HG03354 (cell line): ENCODE measurements at regions not wholly inside any gene's neighbourhood (a gene's known extent, or its start where the extent isn't known, plus 50 kb on each side); places are given as distances from the start of the nearest gene placed in this dataset.

Source experiments
- ATAC-seq: cut with Tn5 transposase; IDR thresholded peaks from one replicate; pipeline ENCODE4 v1.9.1; 2021; ENCODE audit warnings: mild to moderate bottlenecking; ENCODE audit not compliant: unreplicated experiment, poor library complexity, severe bottlenecking

DNA sequence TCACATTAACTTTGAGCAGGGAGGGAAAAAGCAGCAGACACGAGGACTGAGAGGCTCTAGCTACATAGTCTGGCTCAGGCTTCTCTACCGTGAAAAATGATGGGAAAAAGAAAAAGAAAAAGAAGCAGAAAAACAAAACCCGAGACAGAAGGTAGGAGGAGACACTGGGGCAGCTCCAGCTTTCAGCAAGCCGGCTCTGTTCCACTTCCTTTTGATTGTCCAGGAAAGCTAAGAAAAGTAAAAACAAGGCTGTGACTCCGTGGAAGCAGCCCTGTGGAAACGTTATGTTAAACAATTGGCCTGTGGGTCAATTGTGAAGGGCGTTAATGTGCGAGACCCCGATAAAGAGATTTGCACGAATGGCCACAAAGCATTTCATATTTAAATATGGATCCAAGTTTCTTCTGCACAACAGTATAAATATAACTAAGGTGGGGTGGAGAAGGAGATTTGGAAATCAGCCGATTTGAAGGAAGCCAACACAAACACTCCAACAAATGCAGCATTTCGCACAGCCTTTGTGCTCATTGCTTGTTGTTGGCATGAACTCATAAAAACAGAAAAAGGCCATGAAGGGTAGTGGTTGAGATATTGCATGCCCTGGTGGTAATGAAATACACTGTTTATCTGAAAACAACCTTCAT is 236.9 kb upstream of the JAG1 start:
- ATAC-seq: no peak

DNA sequence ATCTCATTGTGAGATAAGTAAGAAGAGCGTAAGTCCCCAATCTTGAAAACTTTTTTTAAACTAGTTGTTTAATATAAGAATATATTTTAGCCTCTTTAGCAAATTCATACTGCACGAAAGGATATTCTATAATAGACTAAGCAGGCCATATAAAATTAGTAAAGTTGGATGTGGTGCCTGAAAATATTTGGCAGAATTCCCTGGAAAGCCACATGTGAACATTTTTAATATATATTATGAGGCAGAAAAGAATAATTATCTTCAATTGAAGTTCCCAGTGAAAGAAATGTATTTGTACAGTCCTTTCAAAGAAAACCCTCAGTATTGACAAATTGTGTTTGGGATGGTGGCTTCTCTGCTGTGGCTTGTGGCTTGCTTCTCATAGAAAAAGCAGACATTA is 237.5 kb upstream of the JAG1 start:
- ATAC-seq: no peak

DNA sequence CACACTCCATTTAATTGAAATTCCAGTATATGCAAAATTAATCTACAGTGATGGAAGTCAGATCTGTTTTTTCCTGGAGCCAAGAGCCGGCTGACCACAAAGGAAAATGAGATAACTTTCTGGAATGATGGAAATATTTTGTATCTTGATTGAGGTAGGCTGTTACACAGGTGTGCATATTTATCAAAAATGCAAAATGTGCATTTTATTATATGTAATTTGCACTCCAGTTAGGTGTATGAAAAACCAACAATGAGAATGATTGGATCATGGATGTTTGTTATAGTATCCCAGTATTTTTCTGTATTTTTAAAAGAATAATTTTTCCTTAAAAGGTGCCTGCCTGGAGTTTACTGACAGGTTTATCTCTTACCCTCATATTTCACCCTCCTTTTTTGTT is 242.0 kb upstream of the JAG1 start:
- ATAC-seq: no peak

DNA sequence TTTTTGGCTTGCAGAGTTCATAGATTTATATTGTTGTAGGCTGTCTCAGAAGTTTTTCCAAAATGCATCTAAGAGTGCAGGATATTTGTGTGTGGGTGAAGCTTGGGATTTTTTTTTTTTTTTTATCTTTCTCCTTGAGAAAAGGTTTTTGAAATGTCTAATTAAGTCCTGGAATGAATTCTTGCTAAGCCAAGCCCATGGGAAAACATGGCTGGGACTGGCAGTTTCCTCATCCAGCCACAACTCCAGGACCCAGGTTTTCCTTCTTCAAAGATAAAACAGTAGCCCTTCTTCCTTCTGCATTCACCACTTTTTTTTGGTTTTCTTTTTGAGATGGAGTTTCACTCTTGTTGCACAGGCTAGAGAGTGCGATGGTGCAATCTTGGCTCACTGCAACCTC is 242.5 kb upstream of the JAG1 start:
- ATAC-seq: no peak

DNA sequence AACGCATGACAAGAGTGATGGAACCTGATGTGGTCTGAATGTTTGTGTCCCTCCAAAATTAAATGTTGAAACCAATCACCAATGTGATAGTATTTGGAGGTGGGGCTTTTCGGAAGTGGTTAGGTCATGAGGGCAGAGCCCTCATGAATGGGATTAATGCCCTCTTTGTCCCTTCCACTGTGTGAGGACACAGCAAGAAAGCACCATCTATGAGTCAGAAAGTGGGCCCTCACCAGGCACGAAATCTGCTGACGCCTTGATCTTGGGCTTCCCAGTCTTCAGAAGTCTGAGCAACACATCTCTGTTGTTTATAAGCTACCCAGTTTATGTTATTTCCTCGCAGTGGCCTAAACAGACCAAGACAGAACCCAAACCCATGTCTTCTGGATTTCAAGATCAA is 244.0 kb upstream of the JAG1 start:
- ATAC-seq: no peak

DNA sequence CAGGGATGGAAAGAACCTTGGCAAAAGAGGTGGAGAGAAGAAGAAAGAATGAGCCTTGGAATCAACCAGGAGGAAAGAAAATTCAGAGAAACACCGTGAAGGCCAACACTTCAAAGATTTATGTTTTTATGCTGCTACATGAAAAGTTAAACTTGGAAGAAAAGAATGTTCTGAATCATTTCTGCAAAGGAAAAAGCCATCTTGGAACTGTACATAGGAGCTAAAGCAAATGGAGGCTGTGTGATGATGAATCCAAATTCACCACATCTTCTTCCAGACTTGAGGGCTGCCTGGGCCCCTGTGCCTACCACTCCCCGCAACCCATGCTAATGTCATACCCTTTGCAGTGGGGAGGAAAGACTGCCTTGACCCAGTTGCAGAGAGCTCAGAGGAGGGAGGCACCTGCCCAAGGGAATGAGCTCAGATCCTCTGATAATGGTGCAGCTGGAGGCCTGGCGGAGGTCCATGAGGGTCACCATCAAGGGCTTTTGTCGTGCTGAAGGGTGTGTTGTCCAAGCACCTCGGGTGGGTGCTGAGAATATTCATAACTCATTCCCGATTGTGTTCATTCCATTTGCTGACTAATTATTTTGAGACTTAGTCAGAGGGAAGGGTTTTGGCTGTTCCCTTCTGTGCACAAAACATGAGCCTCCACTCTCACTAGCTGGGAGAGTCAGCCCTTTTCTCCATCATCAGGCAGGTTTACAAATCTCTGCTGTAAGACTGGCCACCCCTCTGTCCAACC is 245.8 kb upstream of the JAG1 start:
- ATAC-seq: no peak

DNA sequence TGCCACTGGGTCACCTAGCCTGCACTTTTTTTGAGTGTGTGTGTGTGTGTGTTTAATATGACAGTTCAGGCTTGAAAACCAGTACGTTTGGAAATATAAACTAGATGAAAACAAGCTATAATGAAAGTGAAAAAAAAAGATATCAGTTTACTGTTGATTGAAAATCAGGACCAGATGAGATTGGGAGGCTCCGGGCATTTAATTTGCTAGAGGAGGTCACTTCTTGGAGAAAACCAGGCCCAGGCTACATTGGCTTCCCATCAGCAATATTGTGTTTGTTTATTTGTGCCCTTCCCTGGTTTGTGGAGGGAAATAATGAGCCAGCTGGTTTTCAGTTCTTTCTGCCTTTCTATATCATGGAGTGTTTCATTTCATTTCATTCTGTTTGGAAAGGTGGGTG is 246.6 kb upstream of the JAG1 start:
- ATAC-seq: no peak

DNA sequence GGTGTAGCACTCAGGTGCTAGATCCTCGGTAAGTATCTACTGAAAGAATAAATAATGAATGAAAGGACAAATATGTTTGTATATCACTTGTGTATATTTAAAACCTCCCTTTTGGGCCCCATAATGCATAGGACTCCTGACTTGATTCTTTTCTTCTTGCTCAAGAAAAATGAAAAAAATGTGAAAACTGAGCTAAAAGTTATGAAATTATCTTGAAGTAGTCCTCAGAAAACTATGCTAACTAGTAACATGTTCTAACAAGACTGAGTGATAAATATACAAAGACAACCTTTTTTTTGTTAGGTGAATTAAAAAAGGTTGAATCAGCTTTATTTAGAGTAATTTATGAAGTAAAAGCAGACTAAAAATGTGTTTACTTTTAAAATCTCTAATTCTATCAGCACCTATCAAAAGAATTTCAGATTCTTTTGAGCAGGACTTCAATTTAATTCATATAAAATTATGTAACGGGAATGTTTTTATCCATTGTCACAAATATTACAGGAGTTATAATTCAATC is 247.8 kb upstream of the JAG1 start:
- ATAC-seq: no peak

DNA sequence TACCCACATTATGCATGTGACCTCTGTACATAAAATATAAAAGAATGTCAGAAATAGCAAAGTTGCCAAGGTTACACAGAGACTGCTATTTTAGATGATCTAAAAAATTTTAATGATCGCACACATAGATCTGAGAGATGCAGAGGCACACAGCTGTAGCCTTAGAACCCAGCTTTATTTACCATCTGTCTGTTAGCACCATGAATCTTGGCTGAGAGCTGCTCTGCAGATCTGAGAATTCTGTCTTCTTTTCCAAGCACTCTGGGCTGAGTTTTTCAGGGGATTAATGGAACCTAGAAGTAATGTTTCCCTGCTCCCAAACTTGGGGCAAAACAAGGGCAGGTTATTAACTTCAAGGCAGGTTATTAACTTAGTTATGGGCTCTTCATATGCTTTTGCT is 248.7 kb upstream of the JAG1 start:
- no peak for ATAC-seq

DNA sequence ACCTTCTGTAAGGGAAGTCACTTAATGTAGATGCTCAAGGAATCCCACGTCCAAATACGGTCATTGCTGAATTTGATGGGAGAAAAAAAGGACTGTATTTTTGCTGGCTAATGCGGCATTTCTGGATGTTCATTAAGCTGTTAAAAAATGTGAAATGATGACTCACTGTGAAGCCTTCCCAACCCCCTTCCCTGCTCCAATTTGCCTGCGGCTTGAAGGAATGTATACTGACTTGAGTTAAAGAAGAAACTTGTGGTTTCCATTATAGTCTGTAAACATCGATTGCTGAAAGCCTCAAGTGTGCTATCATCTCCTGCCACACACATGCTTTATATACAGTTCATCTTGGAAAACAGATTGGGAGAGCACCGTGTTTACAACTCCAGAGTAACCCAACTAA is 249.1 kb upstream of the JAG1 start:
- no peak for ATAC-seq

DNA sequence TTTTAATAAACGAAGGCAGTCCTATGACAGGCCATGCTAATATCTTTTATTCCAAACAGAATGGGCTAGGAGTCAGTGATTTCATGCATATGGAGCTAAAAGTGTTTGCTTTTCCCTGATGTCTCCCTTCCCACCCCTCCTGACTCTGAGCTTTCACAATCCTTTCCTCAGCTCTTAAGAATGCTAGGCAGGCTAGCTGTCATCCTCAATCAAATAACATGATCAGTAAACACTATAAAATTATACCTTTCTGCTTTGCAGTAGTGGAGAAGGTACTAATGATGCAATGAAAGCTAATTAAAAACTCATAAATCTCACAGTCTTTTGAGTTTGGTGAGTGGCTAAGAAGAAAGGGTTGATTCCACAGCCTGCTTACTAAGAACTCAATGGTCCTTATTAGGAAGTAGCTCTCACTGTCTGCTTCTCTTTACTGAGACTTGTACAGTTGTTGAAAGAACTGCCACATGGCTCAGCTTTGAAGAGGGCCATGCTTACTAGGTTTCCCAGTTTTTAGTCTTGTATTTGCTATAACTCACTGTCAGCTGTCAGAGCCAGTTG is 250.9 kb upstream of the JAG1 start:
- no peak for ATAC-seq

DNA sequence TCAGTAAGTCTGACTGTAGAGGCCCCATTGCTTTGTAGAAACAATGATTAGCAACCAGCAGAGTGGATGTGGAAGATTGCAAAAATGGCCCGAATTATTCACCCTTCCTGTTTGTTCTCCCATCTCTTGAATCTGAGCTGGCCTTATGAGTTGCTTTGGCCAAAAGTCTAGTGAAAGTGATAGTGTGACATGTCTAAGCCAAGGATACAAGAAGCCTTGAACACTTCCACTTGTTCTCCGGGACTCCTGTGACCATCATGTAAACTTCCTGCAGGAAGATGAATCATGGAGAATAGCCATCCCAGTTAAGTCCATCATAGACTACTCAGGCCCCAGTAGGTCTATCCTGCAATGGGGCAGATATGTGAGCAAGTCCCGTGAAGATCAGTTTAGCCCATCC is 252.0 kb upstream of the JAG1 start:
- no peak for ATAC-seq

DNA sequence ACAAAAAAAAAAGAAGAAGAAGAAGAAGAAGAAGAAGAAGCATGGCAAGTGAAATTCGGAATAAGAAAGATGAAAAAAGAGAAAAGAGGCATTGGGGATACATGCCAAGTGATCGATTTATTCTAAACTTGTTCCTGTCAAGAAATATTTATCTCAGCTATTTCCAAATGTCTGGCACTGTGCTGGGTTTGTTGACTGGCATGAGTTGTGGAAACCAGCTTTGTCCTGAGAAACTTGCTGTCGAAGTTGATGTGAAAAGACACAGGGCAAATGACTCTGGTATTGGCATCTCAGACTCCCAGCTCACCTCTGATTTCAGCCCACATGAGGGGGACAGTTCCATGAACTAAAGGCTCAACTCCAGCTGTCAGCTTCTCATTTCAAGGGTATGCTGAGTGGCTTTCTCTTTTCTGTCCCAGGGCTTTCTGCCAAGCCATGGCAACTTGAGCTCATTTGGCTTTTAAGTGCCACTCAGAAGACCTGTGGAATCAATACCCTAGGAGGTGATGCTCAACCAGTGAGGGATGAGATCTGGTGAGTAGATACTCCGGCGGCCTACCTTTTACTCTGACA is 253.3 kb upstream of the JAG1 start:
- no peak for ATAC-seq

DNA sequence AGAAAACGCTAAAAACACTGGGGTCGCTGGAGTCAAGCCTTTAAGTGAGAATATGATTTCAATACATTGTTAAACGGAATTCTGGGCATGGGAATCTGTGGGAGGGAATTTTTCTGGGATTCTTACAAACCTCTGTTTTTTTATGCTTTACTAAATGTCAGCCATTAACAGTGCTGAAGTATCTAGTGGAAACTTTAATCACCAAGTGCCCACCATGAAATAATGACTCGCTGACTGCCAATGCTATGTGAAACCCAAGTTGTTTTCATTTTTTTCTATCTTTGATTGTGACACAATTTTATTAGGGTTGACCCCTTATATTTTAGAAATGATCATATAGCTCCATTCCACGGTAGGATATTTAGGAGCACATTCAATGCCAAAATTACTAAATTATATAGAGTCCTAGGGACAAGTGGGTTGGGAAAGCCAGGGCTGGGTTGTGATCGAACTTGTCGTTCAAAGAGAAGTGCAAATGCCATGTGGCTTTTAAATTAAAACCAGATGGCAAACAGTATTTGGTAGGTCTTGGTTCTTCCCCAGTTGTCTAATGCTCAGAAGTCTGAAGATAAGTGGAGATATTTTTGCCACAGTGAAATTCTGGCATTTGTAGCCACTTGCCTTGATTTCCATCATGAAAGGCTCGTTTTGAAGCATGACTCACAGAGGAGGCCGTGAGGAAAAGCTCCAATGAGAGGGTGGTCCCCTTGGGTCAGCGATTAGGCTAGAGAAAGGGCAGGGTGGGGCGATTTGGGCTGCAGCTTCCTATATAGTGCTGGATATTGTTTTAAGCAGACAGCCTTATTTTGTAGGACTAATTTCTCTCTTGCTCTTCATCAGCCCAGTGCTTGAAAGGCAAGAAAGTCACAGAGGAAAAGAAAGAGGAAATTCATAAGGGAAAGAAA is 254.4 kb upstream of the JAG1 start:
- no peak for ATAC-seq

DNA sequence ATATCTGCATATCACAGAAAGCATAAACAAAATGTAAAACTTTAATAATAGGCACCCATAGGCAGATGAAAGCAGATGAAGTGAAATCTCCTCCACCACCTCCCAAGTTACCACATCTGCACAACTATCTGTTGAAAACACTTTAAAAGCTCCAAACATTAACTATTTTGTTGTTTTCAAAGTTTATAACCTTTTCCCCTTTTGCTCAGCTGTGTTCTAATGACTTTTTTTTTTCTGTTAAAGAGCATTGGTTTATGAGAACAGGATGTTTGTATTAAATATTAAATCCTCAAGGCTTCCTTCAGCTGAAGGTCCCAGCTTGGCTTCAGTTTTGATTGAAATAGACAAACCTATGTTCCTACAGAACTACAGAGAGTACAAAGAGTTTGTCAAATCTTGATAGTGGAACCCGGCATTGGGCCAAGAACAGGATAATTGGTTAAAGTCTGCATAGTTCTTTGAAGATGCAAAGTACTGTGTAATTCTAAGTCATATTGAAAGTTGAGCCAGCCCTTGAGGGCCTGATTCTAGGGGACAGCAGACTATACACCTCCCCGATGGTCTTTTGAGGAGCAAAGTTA is 255.1 kb upstream of the JAG1 start:
- ATAC-seq: no peak

DNA sequence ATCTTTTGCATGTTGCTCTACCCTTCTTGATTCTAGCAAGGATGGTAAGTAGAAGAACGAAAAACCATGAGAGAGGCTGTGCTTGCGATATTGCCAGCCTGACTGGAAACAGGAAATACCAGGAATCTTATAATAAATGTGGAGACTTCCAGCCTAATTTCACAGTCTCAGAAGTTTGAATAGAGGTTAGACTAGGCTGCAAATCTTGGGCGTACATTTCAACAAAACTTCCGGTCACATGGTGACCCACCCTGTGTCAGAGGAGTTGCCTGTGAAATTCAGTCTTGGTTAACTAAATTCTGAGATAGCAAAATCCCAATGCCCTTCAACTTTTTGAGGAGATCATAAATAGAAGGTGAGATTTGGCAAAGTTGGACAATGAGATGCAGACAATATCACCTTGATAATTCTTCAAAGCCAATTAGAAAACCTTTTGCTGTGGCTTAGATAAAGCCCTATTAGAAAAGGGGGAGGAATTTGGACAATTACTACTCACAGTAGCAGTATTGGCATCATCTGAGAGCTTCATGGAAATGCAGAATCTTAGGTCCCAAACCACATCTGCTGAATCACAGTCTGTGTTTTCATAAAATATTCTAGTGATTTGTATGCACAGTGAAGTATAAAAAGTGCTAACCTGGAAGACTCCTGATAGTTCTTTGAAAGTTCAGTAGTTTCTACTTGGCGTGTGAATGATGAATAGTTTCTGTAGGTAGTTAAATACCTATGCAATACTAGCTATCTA is 262.0 kb upstream of the JAG1 start:
- no peak for ATAC-seq

DNA sequence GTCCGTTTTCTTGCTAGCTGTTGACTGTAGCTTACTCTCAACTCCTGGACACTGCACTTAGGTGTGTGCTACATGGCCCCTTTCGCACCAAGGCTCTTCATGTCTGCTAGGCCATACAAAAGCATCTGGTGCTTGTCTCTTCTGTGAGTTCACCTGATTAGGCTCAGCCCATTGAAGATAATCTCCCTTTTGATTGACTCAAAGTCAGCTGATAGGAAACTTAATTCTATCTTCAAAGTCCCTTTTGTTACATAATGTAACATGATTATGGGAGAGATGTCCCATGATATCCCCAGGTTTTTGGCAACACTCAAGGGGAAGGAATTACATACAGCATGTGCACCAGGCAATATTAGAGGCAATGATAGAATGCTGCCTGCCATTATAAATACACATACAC is 263.0 kb upstream of the JAG1 start:
- ATAC-seq: no peak

DNA sequence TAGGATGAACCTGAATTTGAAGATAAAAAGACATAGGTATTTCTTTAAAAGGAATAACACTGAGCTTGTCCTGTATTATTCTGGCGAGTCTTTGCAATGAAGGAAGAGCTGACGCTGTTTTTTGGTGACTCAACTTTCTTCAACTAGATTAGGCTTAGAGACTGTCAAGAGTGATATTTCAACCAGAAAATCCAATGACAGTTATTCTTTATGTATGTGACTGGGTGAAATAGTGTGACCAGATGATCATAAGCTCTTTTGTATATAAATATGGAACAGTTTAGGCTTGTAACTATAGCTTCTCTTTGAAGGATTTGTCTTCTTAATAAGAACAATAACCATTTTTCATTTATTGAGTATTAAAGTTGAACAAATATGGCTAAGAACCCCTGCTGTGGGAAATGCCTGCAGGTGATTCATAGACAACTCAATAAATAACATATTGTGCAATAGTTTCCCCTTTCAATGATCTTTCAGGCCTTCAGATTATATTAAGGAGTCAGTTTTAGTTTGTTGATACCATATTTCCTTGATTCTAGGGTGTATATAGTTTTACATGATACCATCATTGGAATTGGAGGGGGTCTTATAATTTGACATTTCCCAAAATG is 265.6 kb upstream of the JAG1 start:
- no peak for ATAC-seq

DNA sequence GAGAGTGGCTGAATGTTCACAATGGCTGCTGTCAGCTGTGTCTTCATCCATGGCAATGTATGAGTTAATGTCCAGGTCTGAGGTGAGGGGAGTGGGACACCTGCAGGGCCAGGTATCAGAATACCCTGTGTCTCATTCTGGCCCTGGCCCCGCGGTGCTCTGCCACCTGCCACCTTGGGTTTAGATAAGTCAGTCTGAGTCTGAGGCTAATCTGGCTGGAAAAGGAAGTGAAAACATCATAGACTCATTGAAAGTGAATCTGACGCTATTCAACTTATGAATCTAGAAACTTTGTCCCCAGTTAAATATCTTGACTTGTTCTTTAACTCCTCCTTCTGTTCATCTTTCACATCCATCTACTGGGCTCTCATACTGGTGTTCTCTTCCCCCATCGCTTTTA is 267.1 kb upstream of the JAG1 start:
- ATAC-seq: peak; percentile 99
